ENCODE measurements at regions not wholly inside any gene's neighbourhood (a gene's known extent, or its start where the extent isn't known, plus 50 kb on each side); places are given as distances from the start of the nearest gene placed in this dataset.

GRCh38 chr4:32748498-32748897 is 2028.3 kb downstream of the PCDH7 start:
- H2BK20ac ChIP-seq (ENCODE audit: low read length) = no peak overlapping the region
- no peak for FAIRE-seq

More at GRCh38 chr4:32748498-32748897, 2028.3 kb downstream of the PCDH7 start:
- H3K9me3 ChIP-seq (ENCODE audit: insufficient read depth in 2 of 2, low read depth in 1 of 2, low read length in 1 of 2) = no peaks in the 10 kb centered on the region
- H3K23ac ChIP-seq (ENCODE audit: insufficient read length) = no peak overlapping the region
- no peak overlapping the region for H2BK12ac ChIP-seq (ENCODE audit: low read depth, low read length)
- no peak overlapping the region for H3K4ac ChIP-seq (replicated peaks; ENCODE audit: insufficient read length, low read depth, low read length)
- H2BK5ac ChIP-seq (ENCODE audit: low read depth, low read length) = no peak overlapping the region
- peak overlapping the region; percentile 85; the same call in 1 of the 2 replicates for H4K8ac ChIP-seq (ENCODE audit: extremely low read depth, insufficient read depth, low read length)
- H4K20me1 ChIP-seq (replicated peaks in 1 of 2; ENCODE audit: control insufficient read depth in 1 of 2, insufficient read depth in 2 of 2, low read length in 2 of 2) = no peaks in the 10 kb centered on the region
- no peak overlapping the region for H4K5ac ChIP-seq (ENCODE audit: insufficient read length, low read depth, low read length)
- H3K27me3 ChIP-seq (replicated peaks in 1 of 4; ENCODE audit: control insufficient read depth in 3 of 4, extremely low read depth in 1 of 4, insufficient read depth in 3 of 4, low read length in 3 of 4) = no peaks in the 10 kb centered on the region
- no peak for DNase-seq (ENCODE audit: low read depth in 1 of 2, low spot score in 2 of 2)
- H2AK5ac ChIP-seq (ENCODE audit: low read depth, low read length) = no peak overlapping the region
- H4K91ac ChIP-seq (replicated peaks; ENCODE audit: insufficient read length, low read length) = no peak overlapping the region
- H3K79me2 ChIP-seq (ENCODE audit: control insufficient read depth in 1 of 2, insufficient read depth in 2 of 2, low read length in 2 of 2) = no peaks in the 10 kb centered on the region
- no peak overlapping the region for H2BK15ac ChIP-seq (ENCODE audit: low read length)
- 93% methylated on average over 9 of the region's 9 CpGs; no CpG with 5 or more reads in 1 of the 2 experiments for WGBS, 2 experiments (ENCODE audit: extremely low coverage in 1 of 2, insufficient coverage in 1 of 2, insufficient read length in 1 of 2, insufficient replicate concordance in 2 of 2, low coverage in 1 of 2, low lambda C conversion rate in 2 of 2, missing lambda C conversion rate in 1 of 2)
- no peak overlapping the region for H3K9ac ChIP-seq (replicated peaks in 1 of 4; ENCODE audit: extremely low read depth in 1 of 4, low read depth in 3 of 4, low read length in 3 of 4)
- H3K14ac ChIP-seq (ENCODE audit: insufficient read length) = no peak overlapping the region
- no peak overlapping the region for H3K27ac ChIP-seq (ENCODE audit: low read depth, low read length)
- no peak overlapping the region for H3K4me2 ChIP-seq (ENCODE audit: insufficient read depth in 1 of 2, low read depth in 2 of 2, low read length in 2 of 2)
- POLR2A ChIA-PET (ENCODE audit: partially characterized antibody) = no interaction called here
- H2BK120ac ChIP-seq (replicated peaks; ENCODE audit: low read depth, low read length) = no peak overlapping the region
- no peaks in the 10 kb centered on the region for H3K79me1 ChIP-seq (ENCODE audit: low read depth, low read length)
- H3K4me1 ChIP-seq (replicated peaks in 1 of 4; ENCODE audit: control insufficient read depth in 3 of 4, insufficient read depth in 4 of 4, low read length in 3 of 4) = no peaks in the 10 kb centered on the region
- no peaks in the 10 kb centered on the region for H3K36me3 ChIP-seq (ENCODE audit: control insufficient read depth in 2 of 4, insufficient read depth in 4 of 4, low read length in 3 of 4)
- TF ChIP-seq NANOG (IDR thresholded peaks at IDR 0.05; ENCODE audit: insufficient read depth, low read depth, low read length, poor library complexity, severe bottlenecking) = no peak
- TF ChIP-seq HDAC6 (IDR thresholded peaks at IDR 0.05; ENCODE audit: low read depth, low read length) = no peak
- no peak for TF ChIP-seq SAP30 (IDR thresholded peaks at IDR 0.05; ENCODE audit: insufficient read depth, insufficient replicate concordance, low read length)
- TF ChIP-seq SIX5 (IDR thresholded peaks at IDR 0.05; ENCODE audit: low read depth, low read length) = no peak
- no peak for TF ChIP-seq BCL11A (IDR thresholded peaks at IDR 0.05; ENCODE audit: low read depth in 2 of 2, low read length in 2 of 2)
- TF ChIP-seq ZNF274 (IDR thresholded peaks at IDR 0.05; ENCODE audit: borderline replicate concordance, extremely low read depth, low read length) = no peak
- no peak for TF ChIP-seq CHD1 (IDR thresholded peaks at IDR 0.05; ENCODE audit: low read depth, low read length)
- TF ChIP-seq TAF1 (IDR thresholded peaks at IDR 0.05; ENCODE audit: low read depth, low read length) = no peak
- H3K23me2 ChIP-seq (ENCODE audit: low read depth, low read length) = no peaks in the 10 kb centered on the region
- no peak overlapping the region for H3K18ac ChIP-seq (ENCODE audit: extremely low read depth, low read length)
- no peak overlapping the region for H3K4me3 ChIP-seq (ENCODE audit: extremely low read depth in 1 of 4, insufficient read depth in 2 of 4, low read depth in 3 of 4, low read length in 4 of 4)
- no peak overlapping the region for H3K56ac ChIP-seq (replicated peaks; ENCODE audit: insufficient read length, low read depth, low read length)
- H2AFZ ChIP-seq (ENCODE audit: low read length) = peak overlapping the region; percentile 78; the same call in 1 of the 2 replicates
- CTCF ChIA-PET (ENCODE audit: partially characterized antibody) = interaction anchor here (1.5 kb wide), 1 partner anchor 313 kb away, joined by 4 read pairs; no protein-coding TSS in a partner anchor
